ENCODE measurements at regions not wholly inside any gene's neighbourhood (a gene's known extent, or its start where the extent isn't known, plus 50 kb on each side); places are given as distances from the start of the nearest gene placed in this dataset.

DNA sequence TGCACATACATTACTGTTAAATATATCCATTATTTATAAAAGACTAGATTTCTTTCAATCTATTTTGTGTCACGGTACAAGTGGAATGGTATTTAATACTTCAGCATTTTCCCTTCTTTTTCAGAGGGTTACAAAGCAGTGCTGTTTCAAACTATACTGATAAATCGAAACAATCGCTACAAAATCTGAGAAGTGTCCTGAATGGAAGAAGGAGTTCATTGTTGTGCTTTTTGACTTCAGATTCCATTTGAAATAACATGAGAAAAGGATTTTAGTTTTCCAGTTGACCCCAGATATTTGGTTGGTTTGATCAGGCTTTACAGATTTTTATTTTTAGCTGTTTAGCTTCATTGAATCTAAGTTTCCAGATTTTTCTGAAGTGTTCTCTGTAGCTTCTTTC, 292.1 kb upstream of the ANKRD50 start:
- Histone ChIP-seq H3K27ac (ENCODE audit: low read depth, low read length, poor library complexity, severe bottlenecking) (no peak overlapping the region), H4K20me1 (ENCODE audit: insufficient read depth, low read length) (no peaks in the 10 kb centered on the region), H3K27me3 (ENCODE audit: insufficient read depth, low read length) (no peaks in the 10 kb centered on the region), H3K9ac (ENCODE audit: low read length) (no peak overlapping the region), H3K4me2 (ENCODE audit: low read length) (no peak overlapping the region), H3K9me2 (ENCODE audit: low read depth, low read length) (no peaks in the 10 kb centered on the region), H3K79me2 (ENCODE audit: insufficient read depth, low read length) (no peaks in the 10 kb centered on the region), H3K9me3 (ENCODE audit: low read length) (no peaks in the 10 kb centered on the region), H3K36me3 (ENCODE audit: insufficient read depth, low read length) (no peaks in the 10 kb centered on the region), H3K4me3 (ENCODE audit: low read depth, low read length, poor library complexity, severe bottlenecking) (no peak overlapping the region), H3F3A (ENCODE audit: insufficient read depth, low read length) (no peaks in the 10 kb centered on the region), H2AFZ (ENCODE audit: low read length) (no peak overlapping the region), H3K4me1 (ENCODE audit: insufficient read depth, low read length, severe bottlenecking) (no peaks in the 10 kb centered on the region)
- TF ChIP-seq, protein P1, sequence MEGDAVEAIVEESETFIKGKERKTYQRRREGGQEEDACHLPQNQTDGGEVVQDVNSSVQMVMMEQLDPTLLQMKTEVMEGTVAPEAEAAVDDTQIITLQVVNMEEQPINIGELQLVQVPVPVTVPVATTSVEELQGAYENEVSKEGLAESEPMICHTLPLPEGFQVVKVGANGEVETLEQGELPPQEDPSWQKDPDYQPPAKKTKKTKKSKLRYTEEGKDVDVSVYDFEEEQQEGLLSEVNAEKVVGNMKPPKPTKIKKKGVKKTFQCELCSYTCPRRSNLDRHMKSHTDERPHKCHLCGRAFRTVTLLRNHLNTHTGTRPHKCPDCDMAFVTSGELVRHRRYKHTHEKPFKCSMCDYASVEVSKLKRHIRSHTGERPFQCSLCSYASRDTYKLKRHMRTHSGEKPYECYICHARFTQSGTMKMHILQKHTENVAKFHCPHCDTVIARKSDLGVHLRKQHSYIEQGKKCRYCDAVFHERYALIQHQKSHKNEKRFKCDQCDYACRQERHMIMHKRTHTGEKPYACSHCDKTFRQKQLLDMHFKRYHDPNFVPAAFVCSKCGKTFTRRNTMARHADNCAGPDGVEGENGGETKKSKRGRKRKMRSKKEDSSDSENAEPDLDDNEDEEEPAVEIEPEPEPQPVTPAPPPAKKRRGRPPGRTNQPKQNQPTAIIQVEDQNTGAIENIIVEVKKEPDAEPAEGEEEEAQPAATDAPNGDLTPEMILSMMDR (IDR thresholded peaks at IDR 0.05; ENCODE audit: low read length), result no peak
- no peak for TF ChIP-seq EZH2 (IDR thresholded peaks at IDR 0.05; ENCODE audit: borderline replicate concordance, low read length)

GRCh38 chr4:125003840-125004239, 291.3 kb upstream of the ANKRD50 start:
- Histone ChIP-seq H3K9ac (ENCODE audit: low read length) (no peak overlapping the region), H3K36me3 (ENCODE audit: insufficient read depth, low read length) (no peaks in the 10 kb centered on the region), H3K79me2 (ENCODE audit: insufficient read depth, low read length) (no peaks in the 10 kb centered on the region), H3K9me2 (ENCODE audit: low read depth, low read length) (no peaks in the 10 kb centered on the region), H3K4me2 (ENCODE audit: low read length) (no peak overlapping the region), H3K27ac (ENCODE audit: low read depth, low read length, poor library complexity, severe bottlenecking) (no peak overlapping the region), H3K4me3 (ENCODE audit: low read depth, low read length, poor library complexity, severe bottlenecking) (no peak overlapping the region), H3K4me1 (ENCODE audit: insufficient read depth, low read length, severe bottlenecking) (no peaks in the 10 kb centered on the region), H3K27me3 (ENCODE audit: insufficient read depth, low read length) (no peaks in the 10 kb centered on the region), H3F3A (ENCODE audit: insufficient read depth, low read length) (no peaks in the 10 kb centered on the region), H4K20me1 (ENCODE audit: insufficient read depth, low read length) (no peaks in the 10 kb centered on the region), H2AFZ (ENCODE audit: low read length) (no peak overlapping the region), H3K9me3 (ENCODE audit: low read length) (no peaks in the 10 kb centered on the region)
- no peak for TF ChIP-seq EZH2 (IDR thresholded peaks at IDR 0.05; ENCODE audit: borderline replicate concordance, low read length)
- TF ChIP-seq, protein P1 (IDR thresholded peaks at IDR 0.05; ENCODE audit: low read length), result no peak

- Histone ChIP-seq H3K79me2 (ENCODE audit: insufficient read depth, low read length) (no peaks in the 10 kb centered on the region), H3K9me2 (ENCODE audit: low read depth, low read length) (no peaks in the 10 kb centered on the region)
- TF ChIP-seq, protein P1 (IDR thresholded peaks at IDR 0.05; ENCODE audit: low read length), result no peak
Measured at GRCh38 chr4:124997991-124998390, 285.5 kb upstream of the ANKRD50 start.

More at GRCh38 chr4:124997991-124998390, 285.5 kb upstream of the ANKRD50 start:
- Histone ChIP-seq H3K36me3 (ENCODE audit: insufficient read depth, low read length) (no peaks in the 10 kb centered on the region), H3K4me3 (ENCODE audit: low read depth, low read length, poor library complexity, severe bottlenecking) (no peak overlapping the region), H3K4me2 (ENCODE audit: low read length) (no peak overlapping the region), H3K4me1 (ENCODE audit: insufficient read depth, low read length, severe bottlenecking) (no peaks in the 10 kb centered on the region), H3K9me3 (ENCODE audit: low read length) (no peaks in the 10 kb centered on the region), H3K27me3 (ENCODE audit: insufficient read depth, low read length) (no peaks in the 10 kb centered on the region), H4K20me1 (ENCODE audit: insufficient read depth, low read length) (no peaks in the 10 kb centered on the region), H3F3A (ENCODE audit: insufficient read depth, low read length) (no peaks in the 10 kb centered on the region), H3K9ac (ENCODE audit: low read length) (no peak overlapping the region), H2AFZ (ENCODE audit: low read length) (no peak overlapping the region), H3K27ac (ENCODE audit: low read depth, low read length, poor library complexity, severe bottlenecking) (no peak overlapping the region)

Measured in OCI-LY1 (cell line).